Right atrium auricular region (tissue), 2 donors: ENCODE measurements at regions not wholly inside any gene's neighbourhood (a gene's known extent, or its start where the extent isn't known, plus 50 kb on each side); places are given as distances from the start of the nearest gene placed in this dataset.

Experiments
- DNase-seq: peaks from one replicate; pipeline ENCODE4 v3.0.0-alpha.2; 2019; ENCODE audit warnings: low spot score
- H3K27ac ChIP-seq, 2 donors: fragments of 200-600 bp; sonication (generic); 1 replicate in 1 of 2; 2 replicates in 1 of 2; pipeline ENCODE4 v1.5.1; 2016 to 2019
- H3K27me3 ChIP-seq, 2 donors: fragments of 200-600 bp; sonication (generic); one replicate each; pipeline versions ENCODE4 v1.5.1 to v1.6.0; 2017 to 2019
- H3K36me3 ChIP-seq: fragments of 200-600 bp; sonication (generic); one replicate; pipeline ENCODE4 v1.5.1; 2016
- H3K4me1 ChIP-seq, 2 donors: fragments of 200-600 bp; sonication (generic); one replicate each; pipeline versions ENCODE4 v1.5.1 to v1.6.0; 2017 to 2019
- H3K4me3 ChIP-seq, 2 donors: fragments of 200-600 bp; sonication (generic); 1 replicate in 1 of 2; 2 replicates in 1 of 2; pipeline ENCODE4 v1.5.1; 2017 to 2019; ENCODE audit warnings: mild to moderate bottlenecking in 1 of 2, moderate library complexity in 1 of 2
- H3K9me3 ChIP-seq, 2 donors: fragments of 200-600 bp; sonication (generic); one replicate each; pipeline ENCODE4 v1.5.1; 2019
- TF ChIP-seq, protein P1 (sequence below), 2 donors: fragments of 200-600 bp; sonication (generic); IDR thresholded peaks; one replicate each; pipeline ENCODE4 v1.5.1; 2019; ENCODE audit warnings: antibody characterized with exemption in 2 of 2

DNA sequence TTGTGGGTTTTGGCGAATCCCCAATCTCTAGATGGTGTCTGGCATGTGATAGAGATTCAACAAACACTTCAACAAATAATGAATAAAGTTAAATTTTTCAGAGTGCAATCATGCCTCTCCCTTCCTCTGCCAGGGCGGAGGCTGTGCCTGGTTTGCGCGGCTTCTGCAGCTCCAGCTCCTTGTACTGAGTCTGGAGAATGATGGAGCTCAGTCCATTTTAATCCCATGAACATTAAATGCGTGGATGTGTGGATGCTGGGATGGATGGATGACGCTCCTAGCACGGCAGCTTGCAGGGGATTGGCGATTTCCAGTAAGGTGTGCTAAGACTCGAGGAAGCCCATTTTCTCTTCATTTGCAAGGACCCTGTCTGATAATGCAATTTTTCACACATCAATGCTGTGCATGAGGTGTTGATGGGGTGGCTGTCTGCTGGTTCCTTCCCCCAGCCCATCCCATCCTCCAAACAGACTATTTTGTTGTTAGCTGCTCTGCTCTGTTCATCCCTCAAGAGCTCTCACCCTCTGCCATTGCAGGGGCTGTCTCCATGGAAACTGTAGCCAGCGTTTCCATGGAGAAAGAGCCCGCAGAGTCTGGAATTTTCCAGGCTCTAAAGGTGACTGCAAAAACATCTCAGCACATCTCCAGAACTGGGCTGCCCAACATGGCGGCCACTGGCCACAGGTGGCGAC, 92.6 kb upstream of the PEG3 start:
- no peak for DNase-seq
- no peaks in the 10 kb centered on the region for H3K27me3 ChIP-seq
- no peak overlapping the region for H3K4me3 ChIP-seq
- H3K27ac ChIP-seq: no peak overlapping the region
- TF ChIP-seq, protein P1, sequence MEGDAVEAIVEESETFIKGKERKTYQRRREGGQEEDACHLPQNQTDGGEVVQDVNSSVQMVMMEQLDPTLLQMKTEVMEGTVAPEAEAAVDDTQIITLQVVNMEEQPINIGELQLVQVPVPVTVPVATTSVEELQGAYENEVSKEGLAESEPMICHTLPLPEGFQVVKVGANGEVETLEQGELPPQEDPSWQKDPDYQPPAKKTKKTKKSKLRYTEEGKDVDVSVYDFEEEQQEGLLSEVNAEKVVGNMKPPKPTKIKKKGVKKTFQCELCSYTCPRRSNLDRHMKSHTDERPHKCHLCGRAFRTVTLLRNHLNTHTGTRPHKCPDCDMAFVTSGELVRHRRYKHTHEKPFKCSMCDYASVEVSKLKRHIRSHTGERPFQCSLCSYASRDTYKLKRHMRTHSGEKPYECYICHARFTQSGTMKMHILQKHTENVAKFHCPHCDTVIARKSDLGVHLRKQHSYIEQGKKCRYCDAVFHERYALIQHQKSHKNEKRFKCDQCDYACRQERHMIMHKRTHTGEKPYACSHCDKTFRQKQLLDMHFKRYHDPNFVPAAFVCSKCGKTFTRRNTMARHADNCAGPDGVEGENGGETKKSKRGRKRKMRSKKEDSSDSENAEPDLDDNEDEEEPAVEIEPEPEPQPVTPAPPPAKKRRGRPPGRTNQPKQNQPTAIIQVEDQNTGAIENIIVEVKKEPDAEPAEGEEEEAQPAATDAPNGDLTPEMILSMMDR (IDR thresholded peaks at IDR 0.05): no peak
- no peaks in the 10 kb centered on the region for H3K9me3 ChIP-seq
- H3K4me1 ChIP-seq: no peaks in the 10 kb centered on the region
- no peaks in the 10 kb centered on the region for H3K36me3 ChIP-seq

DNA sequence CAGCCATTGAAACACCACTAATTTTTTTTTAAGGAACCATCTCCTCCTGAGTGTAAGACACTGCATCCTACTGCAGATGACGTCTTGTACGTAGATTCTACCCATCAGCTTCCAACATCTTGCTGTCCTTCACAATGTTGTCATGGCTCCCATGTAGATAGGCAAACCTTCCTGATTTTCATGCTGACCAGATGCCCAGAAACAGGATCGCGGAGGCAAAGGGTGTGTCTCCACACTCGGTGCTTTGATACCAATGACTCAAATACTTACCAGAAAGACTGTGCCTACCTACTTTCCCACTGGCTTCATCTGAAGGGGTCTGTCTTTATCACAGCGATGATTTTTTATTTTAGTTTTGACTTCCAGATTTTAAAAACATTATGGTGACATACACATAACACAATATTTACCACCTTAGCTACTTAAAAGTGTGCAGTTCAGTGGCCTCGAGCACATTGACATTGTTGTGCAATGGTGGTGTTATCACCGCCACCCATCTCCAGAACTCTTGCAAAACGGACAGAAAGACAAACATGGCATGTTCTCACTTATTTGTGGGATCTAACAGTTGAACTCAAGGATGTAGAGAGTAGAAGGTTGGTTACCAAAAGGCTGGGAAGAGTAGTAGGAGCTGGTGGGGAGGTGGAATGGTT, 94.0 kb upstream of the PEG3 start:
- H3K9me3 ChIP-seq: no peaks in the 10 kb centered on the region

DNA sequence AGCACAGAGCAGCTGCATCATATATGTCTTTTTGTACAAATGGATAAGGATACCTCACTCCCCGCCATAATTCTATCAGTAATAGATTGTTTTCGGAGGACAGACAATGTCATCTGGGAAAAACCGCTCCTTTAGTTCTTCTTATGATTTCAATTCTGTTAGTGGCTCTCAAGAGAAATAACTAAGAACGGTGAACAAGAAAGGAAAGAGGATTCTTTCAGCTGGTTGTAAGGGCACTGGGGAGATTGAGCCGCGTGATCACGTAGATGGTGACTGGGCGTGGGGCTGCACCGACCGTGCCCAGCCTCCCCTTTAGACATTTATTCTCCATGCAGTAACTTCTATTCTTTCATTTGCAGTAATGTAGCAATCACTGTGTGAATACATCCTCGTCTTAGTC, 99.4 kb upstream of the PEG3 start:
- TF ChIP-seq, protein P1 (IDR thresholded peaks at IDR 0.05): no peak
- Histone ChIP-seq H3K27me3 (no peaks in the 10 kb centered on the region), H3K9me3 (no peaks in the 10 kb centered on the region)

More for the DNA sequence above, 94.0 kb upstream of the PEG3 start:
- Histone ChIP-seq H3K4me3 (no peak overlapping the region), H3K4me1 (no peaks in the 10 kb centered on the region), H3K27ac (no peak overlapping the region), H3K36me3 (no peaks in the 10 kb centered on the region), H3K27me3 (no peaks in the 10 kb centered on the region)
- no peak for DNase-seq
- TF ChIP-seq, protein P1 (IDR thresholded peaks at IDR 0.05): no peak

DNA sequence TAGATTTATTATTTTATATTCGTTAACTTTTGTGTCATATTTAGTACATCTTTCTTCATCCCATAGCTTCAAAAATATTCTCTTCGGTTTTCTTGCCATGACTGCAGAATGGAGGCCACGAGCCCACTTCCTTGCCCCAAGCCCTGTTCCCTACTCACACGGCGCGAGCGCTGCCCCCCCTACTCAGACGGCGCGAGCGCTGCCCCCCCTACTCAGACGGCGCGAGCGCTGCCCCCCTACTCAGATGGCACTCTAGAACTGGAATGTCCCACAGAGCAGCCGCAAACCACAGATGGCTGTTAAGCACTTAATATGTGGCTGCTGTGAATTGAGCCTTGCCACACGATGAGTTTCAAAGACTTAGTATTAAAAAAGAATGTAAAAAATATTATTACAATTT, 102.2 kb upstream of the PEG3 start:
- DNase-seq: no peak
- Histone ChIP-seq H3K27ac (no peak overlapping the region), H3K36me3 (no peaks in the 10 kb centered on the region), H3K27me3 (no peaks in the 10 kb centered on the region), H3K9me3 (no peaks in the 10 kb centered on the region), H3K4me1 (no peaks in the 10 kb centered on the region), H3K4me3 (no peak overlapping the region)
- TF ChIP-seq, protein P1 (IDR thresholded peaks at IDR 0.05): no peak

More for the DNA sequence above, 99.4 kb upstream of the PEG3 start:
- H3K4me1 ChIP-seq: no peaks in the 10 kb centered on the region
- no peak overlapping the region for H3K27ac ChIP-seq
- no peaks in the 10 kb centered on the region for H3K36me3 ChIP-seq
- H3K4me3 ChIP-seq: no peak overlapping the region
- DNase-seq: no peak

DNA sequence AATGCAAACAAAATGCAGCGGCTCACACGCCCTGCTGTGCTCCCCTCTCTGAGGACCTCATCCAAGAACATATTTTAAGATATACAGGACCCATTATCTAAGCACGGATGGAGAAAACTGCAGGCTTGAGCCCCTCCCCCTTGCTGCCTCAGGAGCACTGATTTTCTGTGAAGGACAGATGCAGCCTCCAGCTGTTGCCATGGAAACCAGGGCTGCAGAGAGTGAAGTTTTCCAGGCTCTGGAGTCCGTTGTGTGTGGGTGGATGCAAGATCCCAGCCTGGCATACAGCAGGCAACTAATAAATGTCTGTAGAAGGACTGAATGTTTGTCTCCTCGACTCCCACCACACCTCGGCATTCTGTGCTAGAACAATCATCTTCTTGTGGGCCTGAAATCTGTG, 105.6 kb upstream of the PEG3 start:
- Histone ChIP-seq H3K27ac (no peak overlapping the region), H3K36me3 (no peaks in the 10 kb centered on the region), H3K4me3 (no peak overlapping the region), H3K4me1 (no peaks in the 10 kb centered on the region), H3K9me3 (no peaks in the 10 kb centered on the region), H3K27me3 (no peaks in the 10 kb centered on the region)
- TF ChIP-seq, protein P1 (IDR thresholded peaks at IDR 0.05): no peak
- no peak for DNase-seq
